ENCODE measurements at regions not wholly inside any gene's neighbourhood (a gene's known extent, or its start where the extent isn't known, plus 50 kb on each side); places are given as distances from the start of the nearest gene placed in this dataset.

- TF ChIP-seq CTCF (IDR thresholded peaks at IDR 0.05): peak; percentile 63 to 72 (median 68)
- TF ChIP-seq POLR2A (IDR thresholded peaks at IDR 0.05; ENCODE audit: low read depth): no peak
- no peak for TF ChIP-seq EP300 (IDR thresholded peaks at IDR 0.05)
These were observed 59.8 kb upstream of the POU5F2 start for GRCh38 chr5:93800988-93801811.

Measured in esophagus muscularis mucosa (tissue), 4 donors.